B cell (primary cell): ENCODE measurements at regions not wholly inside any gene's neighbourhood (a gene's known extent, or its start where the extent isn't known, plus 50 kb on each side); places are given as distances from the start of the nearest gene placed in this dataset.

Experiments used
- ATAC-seq: fragments of 200-7000 bp; cut with Tn5 transposase; one replicate; pipeline ENCODE4 v1.10.0; 2021; ENCODE audit warnings: low read depth, mild to moderate bottlenecking, moderate number of reproducible peaks, moderate library complexity
- CTCF ChIA-PET: fragments of 350-600 bp; sonication (Branson Sonifier 250); formaldehyde crosslinking; loops from one replicate; lab custom pipeline; 2021; ENCODE audit warnings: antibody characterized with exemption, inconsistent platforms; lab: Charles Lee
- POLR2A ChIA-PET: fragments of 350-600 bp; sonication (Branson Sonifier 250); formaldehyde crosslinking; loops from one replicate; lab custom pipeline; 2021; ENCODE audit warnings: antibody characterized with exemption; lab: Charles Lee
- DNase-seq: peaks from one replicate; pipeline ENCODE4 v3.0.0; 2013
- H2AFZ ChIP-seq: 2 replicates; pipeline ENCODE4 v1.6.1; 2012; ENCODE audit warnings: mild to moderate bottlenecking, low read depth, low read length; ENCODE audit not compliant: insufficient read depth, poor library complexity, severe bottlenecking
- H3K27ac ChIP-seq, 2 donors: 1 replicate in 1 of 2; 2 replicates in 1 of 2; pipeline ENCODE4 v1.5.1; 2012 to 2013; ENCODE audit warnings: low read length in 2 of 2, mild to moderate bottlenecking in 2 of 2, moderate library complexity in 1 of 2
- H3K27me3 ChIP-seq, 4 experiments: fragments of 200-600 bp in 1 of 4; sonication (generic) in 1 of 4; replicated peaks in 1 of 4; 1 replicate in 2 of 4; 2 replicates in 2 of 4; pipeline versions ENCODE4 v1.6.1 to v1.7.0; 2013 to 2016; ENCODE audit warnings: low read length in 3 of 4, mild to moderate bottlenecking in 2 of 4, mixed read lengths in 1 of 4, moderate library complexity in 1 of 4; ENCODE audit not compliant: insufficient read depth in 4 of 4, control insufficient read depth in 3 of 4; ENCODE audit errors: control extremely low read depth in 1 of 4
- H3K36me3 ChIP-seq, 2 experiments: replicated peaks in 1 of 2; 1 replicate in 1 of 2; 2 replicates in 1 of 2; pipeline versions ENCODE4 v1.6.1 to v1.7.1; 2013; ENCODE audit warnings: low read length in 1 of 2; ENCODE audit not compliant: insufficient read depth in 2 of 2, control insufficient read depth in 1 of 2; ENCODE audit errors: control extremely low read depth in 1 of 2, extremely low read depth in 1 of 2
- H3K4me1 ChIP-seq, 2 donors: fragments of 200-600 bp in 1 of 2; sonication (generic) in 1 of 2; 1 replicate in 1 of 2; 2 replicates in 1 of 2; pipeline versions ENCODE4 v1.5.1 to v1.6.1; 2013 to 2017; ENCODE audit warnings: low read length in 2 of 2; ENCODE audit not compliant: control insufficient read depth in 2 of 2, insufficient read depth in 2 of 2
- H3K4me2 ChIP-seq: replicated peaks from 2 replicates; pipeline ENCODE3; 2012; ENCODE audit warnings: mild to moderate bottlenecking, low read depth, low read length; ENCODE audit not compliant: poor library complexity, severe bottlenecking
- H3K4me3 ChIP-seq, 5 experiments: fragments of 200-600 bp in 1 of 5; sonication (generic) in 1 of 5; 1 replicate in 3 of 5; 2 replicates in 2 of 5; pipeline versions ENCODE4 v1.5.1 to v1.7.0; 2011 to 2016; ENCODE audit warnings: low read length in 4 of 5, mild to moderate bottlenecking in 4 of 5, low read depth in 2 of 5, control low read depth in 1 of 5, moderate library complexity in 1 of 5; ENCODE audit not compliant: insufficient read depth in 1 of 5; ENCODE audit errors: control extremely low read depth in 1 of 5, extremely low read depth in 1 of 5
- H3K79me2 ChIP-seq: fragments of 200-600 bp; sonication (generic); one replicate; pipeline ENCODE4 v1.6.0; 2016; ENCODE audit warnings: low read length; ENCODE audit not compliant: control insufficient read depth, insufficient read depth
- H3K9ac ChIP-seq: fragments of 200-600 bp; sonication (generic); 2 replicates; pipeline ENCODE4 v1.6.1; 2017; ENCODE audit warnings: mild to moderate bottlenecking, low read length, moderate library complexity
- H3K9me3 ChIP-seq, 3 donors: one replicate each; pipeline versions ENCODE4 v1.6.1 to v1.7.1; 2013; ENCODE audit warnings: low read length in 2 of 3; ENCODE audit not compliant: control insufficient read depth in 2 of 3, insufficient read depth in 1 of 3; ENCODE audit errors: control extremely low read depth in 1 of 3
- H4K20me1 ChIP-seq: 2 replicates; pipeline ENCODE4 v1.6.0; 2012; ENCODE audit warnings: mild to moderate bottlenecking, low read length; ENCODE audit not compliant: insufficient read depth, control insufficient read depth, poor library complexity, severe bottlenecking
- H3K27ac Mint-ChIP-seq: one replicate; pipeline ENCODE4 v1.8.0; 2021; ENCODE audit warnings: mixed read lengths
- H3K27me3 Mint-ChIP-seq: one replicate; pipeline ENCODE4 v1.8.0; 2021; ENCODE audit warnings: mixed read lengths
- H3K4me1 Mint-ChIP-seq: one replicate; pipeline ENCODE4 v1.8.0; 2021; ENCODE audit warnings: mixed read lengths
- H3K4me3 Mint-ChIP-seq: one replicate; pipeline ENCODE4 v1.8.0; 2021; ENCODE audit warnings: mixed read lengths
- H3K9me3 Mint-ChIP-seq: one replicate; pipeline ENCODE4 v1.8.0; 2022; ENCODE audit warnings: mixed read lengths; ENCODE audit not compliant: insufficient read depth
- CTCF ChIP-seq: fragments of 200-600 bp; IDR thresholded peaks from one replicate; pipeline ENCODE4 v1.8.0; 2022; ENCODE audit warnings: antibody characterized with exemption, mild to moderate bottlenecking
- EZH2 ChIP-seq: IDR thresholded peaks from 2 replicates; pipeline ENCODE4 v1.6.1; 2012; ENCODE audit warnings: borderline replicate concordance, low read depth, mild to moderate bottlenecking, moderate library complexity, low read length; ENCODE audit not compliant: insufficient read depth, poor library complexity, severe bottlenecking
- WGBS: methylation state at CpG from one replicate; pipeline ENCODE4 v1.1.5; 2013; ENCODE audit warnings: missing lambda C conversion rate; ENCODE audit not compliant: insufficient coverage; 5-methylcytosine and 5-hydroxymethylcytosine counted together
- intact Hi-C: fragments of 100-400 bp; cut with micrococcal nuclease; formaldehyde crosslinking; loops from one replicate; pipeline ENCODE4 v1.10.0; 2022

GRCh38 chr10:131436458-131436857, 124.9 kb upstream of the TCERG1L start:
- Mint-ChIP-seq H3K27ac (no peak overlapping the region), H3K9me3 (no peaks in the 10 kb centered on the region), H3K27me3 (peaks cover 13% of the 10 kb centered on the region), H3K4me1 (no peaks in the 10 kb centered on the region), H3K4me3 (no peak overlapping the region)
- H4K20me1 ChIP-seq = no peaks in the 10 kb centered on the region
- H3K9ac ChIP-seq = no peak overlapping the region
- H3K9me3 ChIP-seq = peaks cover 0 to 23% (median 0%) of the 10 kb centered on the region in 3 donors
- no peaks in the 10 kb centered on the region for H3K27me3 ChIP-seq
- DNase-seq (no peak), ATAC-seq (no peak)
- H3K79me2 ChIP-seq = no peaks in the 10 kb centered on the region
- H2AFZ ChIP-seq = no peak overlapping the region
- no peaks in the 10 kb centered on the region for H3K36me3 ChIP-seq
- H3K4me1 ChIP-seq = no peaks in the 10 kb centered on the region
- no peak overlapping the region for H3K27ac ChIP-seq
- ChIA-PET CTCF (no interaction called here), POLR2A (no interaction called here)
- intact Hi-C loops = no loop called here
- 89% methylated on average over 2 of the region's 4 CpGs for WGBS
- H3K4me2 ChIP-seq = no peak overlapping the region
- no peak overlapping the region for H3K4me3 ChIP-seq
- TF ChIP-seq EZH2 (no peak), CTCF (no peak)

- no peaks in the 10 kb centered on the region for H3K4me1 Mint-ChIP-seq
- Histone ChIP-seq H3K9me3 (peaks cover 0 to 16% (median 0%) of the 10 kb centered on the region in 3 donors), H3K9ac (no peak overlapping the region), H3K4me2 (no peak overlapping the region), H3K27me3 (no peaks in the 10 kb centered on the region), H4K20me1 (no peaks in the 10 kb centered on the region), H2AFZ (no peak overlapping the region), H3K36me3 (no peaks in the 10 kb centered on the region), H3K79me2 (no peaks in the 10 kb centered on the region), H3K27ac (no peak overlapping the region), H3K4me1 (no peaks in the 10 kb centered on the region), H3K4me3 (no peak overlapping the region)
- intact Hi-C loops = no loop called here
- no peaks in the 10 kb centered on the region for H3K9me3 Mint-ChIP-seq
- ATAC-seq = no peak
- WGBS = 84% methylated on average over 9 of the region's 13 CpGs
- H3K27me3 Mint-ChIP-seq = peaks cover 10% of the 10 kb centered on the region
- no peak for TF ChIP-seq CTCF
- no peak for TF ChIP-seq EZH2
- CTCF ChIA-PET = interaction anchor here (0.6 kb wide), 1 partner anchor 146 kb away, joined by 4 read pairs; no protein-coding TSS in a partner anchor
- POLR2A ChIA-PET = no interaction called here
- no peak overlapping the region for H3K4me3 Mint-ChIP-seq
- DNase-seq = no peak
- no peak overlapping the region for H3K27ac Mint-ChIP-seq
These were observed 126.3 kb upstream of the TCERG1L start for GRCh38 chr10:131437556-131438475.
